Neural cell (in vitro differentiated cells): ENCODE measurements at regions not wholly inside any gene's neighbourhood (a gene's known extent, or its start where the extent isn't known, plus 50 kb on each side); places are given as distances from the start of the nearest gene placed in this dataset.

ENCODE experiments used
- H2AFZ ChIP-seq: fragments of 200-600, 300-800 bp; sonication (generic), shearing (Covaris generic); 2 replicates; pipeline ENCODE4 v1.6.0; 2014; ENCODE audit warnings: low read depth, mild to moderate bottlenecking, antibody characterized with exemption, low read length, moderate library complexity
- H3F3A ChIP-seq: fragments of 200-600 bp; shearing (Covaris generic); 2 replicates; pipeline ENCODE4 v1.6.1; 2016; ENCODE audit warnings: mild to moderate bottlenecking, moderate library complexity, mixed read lengths, antibody characterized with exemption, low read length; ENCODE audit not compliant: insufficient read depth, poor library complexity, severe bottlenecking
- H3K27ac ChIP-seq: fragments of 200-600, 300-800 bp; sonication (generic), shearing (Covaris generic); 2 replicates; pipeline ENCODE4 v1.5.1; 2014; ENCODE audit warnings: mild to moderate bottlenecking, low read length, moderate library complexity
- H3K27me3 ChIP-seq: fragments of 300-800, 200-600 bp; sonication (generic), shearing (Covaris generic); 2 replicates; pipeline ENCODE4 v1.6.0; 2014; ENCODE audit warnings: mild to moderate bottlenecking, low read depth, low read length, moderate library complexity; ENCODE audit not compliant: insufficient read depth
- H3K36me3 ChIP-seq: fragments of 300-800, 200-600 bp; sonication (generic), shearing (Covaris generic); 2 replicates; pipeline ENCODE4 v1.5.1; 2014; ENCODE audit warnings: mild to moderate bottlenecking, antibody characterized with exemption, low read length, moderate library complexity; ENCODE audit not compliant: insufficient read depth
- H3K4me2 ChIP-seq: fragments of 300-800, 200-600 bp; sonication (generic), shearing (Covaris generic); 2 replicates; pipeline ENCODE4 v1.6.0; 2014; ENCODE audit warnings: mild to moderate bottlenecking, low read length
- H3K4me3 ChIP-seq: fragments of 300-800, 200-600 bp; sonication (generic), shearing (Covaris generic); 2 replicates; pipeline ENCODE4 v1.5.1; 2014; ENCODE audit warnings: mild to moderate bottlenecking, low read length, moderate library complexity
- H3K79me2 ChIP-seq: fragments of 200-600 bp; shearing (Covaris generic); replicated peaks from 2 replicates; pipeline ENCODE4 v1.6.0; 2014; ENCODE audit warnings: mild to moderate bottlenecking, low read length, moderate library complexity; ENCODE audit not compliant: insufficient read depth
- H3K9ac ChIP-seq: fragments of 300-800, 200-600 bp; sonication (generic), shearing (Covaris generic); 2 replicates; pipeline ENCODE4 v1.6.1; 2016; ENCODE audit warnings: mild to moderate bottlenecking, low read length, mixed read lengths
- H3K9me2 ChIP-seq: fragments of 200-600 bp; shearing (Covaris generic); 2 replicates; pipeline ENCODE4 v1.6.1; 2016; ENCODE audit warnings: mild to moderate bottlenecking, low read length, mixed read lengths; ENCODE audit not compliant: insufficient read depth
- H3K9me3 ChIP-seq: fragments of 200-600, 300-800 bp; sonication (generic), shearing (Covaris generic); 2 replicates; pipeline ENCODE4 v1.6.1; 2016; ENCODE audit warnings: mild to moderate bottlenecking, mixed run types, low read length, moderate library complexity, mixed read lengths
- H4K20me1 ChIP-seq: fragments of 200-600 bp; shearing (Covaris generic); 2 replicates; pipeline ENCODE4 v1.6.1; 2016; ENCODE audit warnings: mild to moderate bottlenecking, mixed run types; ENCODE audit not compliant: insufficient read depth
- CTCF ChIP-seq: fragments of 450-650 bp; IDR thresholded peaks from 2 replicates; pipeline ENCODE4 v1.5.1; 2014; ENCODE audit warnings: antibody characterized with exemption, mild to moderate bottlenecking, moderate library complexity; ENCODE audit not compliant: poor library complexity, severe bottlenecking
- EP300 ChIP-seq: fragments of 450-650 bp; conservative IDR thresholded peaks from 2 replicates; pipeline ENCODE4 v1.6.1; 2014; ENCODE audit warnings: antibody characterized with exemption, mild to moderate bottlenecking, moderate library complexity; ENCODE audit not compliant: poor library complexity, severe bottlenecking
- EZH2 ChIP-seq: fragments of 200-600, 300-800 bp; shearing (Covaris generic), sonication (generic); IDR thresholded peaks from 2 replicates; pipeline ENCODE4 v1.6.1; 2014; ENCODE audit warnings: antibody characterized with exemption, low read length, borderline replicate concordance, mild to moderate bottlenecking; ENCODE audit not compliant: insufficient read depth, poor library complexity, severe bottlenecking
- MXI1 ChIP-seq: fragments of 450-650 bp; conservative IDR thresholded peaks from 2 replicates; pipeline ENCODE4 v1.6.1; 2014; ENCODE audit warnings: antibody characterized with exemption, mild to moderate bottlenecking; ENCODE audit not compliant: poor library complexity, severe bottlenecking
- POLR2AphosphoS5 ChIP-seq: IDR thresholded peaks from 2 replicates; pipeline ENCODE4 v1.6.1; 2012
- RAD21 ChIP-seq: fragments of 450-650 bp; conservative IDR thresholded peaks from 2 replicates; pipeline ENCODE4 v1.6.1; 2014; ENCODE audit warnings: antibody characterized with exemption, mild to moderate bottlenecking, moderate library complexity
- SMC3 ChIP-seq: fragments of 450-650 bp; conservative IDR thresholded peaks from 2 replicates; pipeline ENCODE4 v1.6.1; 2014; ENCODE audit warnings: antibody characterized with exemption, mild to moderate bottlenecking, moderate library complexity; ENCODE audit not compliant: poor library complexity
- TAF1 ChIP-seq: IDR thresholded peaks from 2 replicates; pipeline ENCODE4 v1.6.1; 2012; ENCODE audit warnings: low read depth
- TF ChIP-seq, protein P1 (sequence below): IDR thresholded peaks from 2 replicates; pipeline ENCODE4 v1.6.1; 2012; ENCODE audit warnings: borderline replicate concordance

DNA sequence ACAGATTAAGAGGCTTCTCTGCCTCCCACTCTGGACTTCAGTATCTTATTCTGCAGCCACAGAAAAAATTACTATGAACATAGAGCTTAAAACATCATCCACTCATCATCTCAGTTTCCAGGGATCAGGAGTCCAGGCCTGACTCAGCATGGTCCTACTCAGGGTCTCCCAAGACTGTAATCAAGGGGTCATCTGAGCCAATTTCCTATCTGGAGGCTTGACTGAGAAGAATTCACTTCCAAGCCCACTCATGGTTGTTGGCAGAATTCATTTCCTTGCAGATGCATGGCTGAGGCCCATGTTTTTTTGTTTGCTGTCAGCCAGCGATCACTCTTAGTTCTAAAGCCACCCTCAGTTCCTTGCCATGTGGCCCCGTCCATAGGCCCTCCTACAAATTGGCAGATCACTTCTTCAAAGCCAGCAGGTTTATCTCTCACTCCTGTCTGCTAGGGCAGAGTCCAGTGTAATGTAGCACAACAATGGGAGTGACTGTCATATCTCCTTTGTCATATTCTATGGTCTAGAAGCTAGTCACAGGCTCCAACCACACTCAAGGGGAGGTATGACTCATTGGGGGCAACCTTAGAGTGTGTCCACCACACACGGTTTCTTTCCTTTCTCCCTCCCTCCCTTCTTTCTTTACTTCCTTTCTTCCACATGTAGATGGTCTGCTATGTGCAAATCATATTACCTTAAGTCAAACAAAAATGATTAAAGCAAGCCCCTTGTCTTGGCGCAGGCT lies 251.6 kb downstream of the QDPR start:
- Histone ChIP-seq H3K4me3 (no peak overlapping the region), H3K27ac (no peak overlapping the region), H4K20me1 (no peaks in the 10 kb centered on the region), H3K79me2 (no peaks in the 10 kb centered on the region), H2AFZ (no peak overlapping the region), H3K4me2 (no peak overlapping the region), H3K27me3 (no peaks in the 10 kb centered on the region), H3K36me3 (no peaks in the 10 kb centered on the region), H3K9me2 (no peaks in the 10 kb centered on the region), H3K9ac (no peak overlapping the region), H3K9me3 (no peaks in the 10 kb centered on the region), H3F3A (no peaks in the 10 kb centered on the region)
- TF ChIP-seq SMC3: no peak
- TF ChIP-seq TAF1: no peak
- no peak for TF ChIP-seq EP300
- no peak for TF ChIP-seq POLR2AphosphoS5
- no peak for TF ChIP-seq RAD21
- no peak for TF ChIP-seq MXI1
- no peak for TF ChIP-seq EZH2
- no peak for TF ChIP-seq CTCF
- TF ChIP-seq, protein P1, sequence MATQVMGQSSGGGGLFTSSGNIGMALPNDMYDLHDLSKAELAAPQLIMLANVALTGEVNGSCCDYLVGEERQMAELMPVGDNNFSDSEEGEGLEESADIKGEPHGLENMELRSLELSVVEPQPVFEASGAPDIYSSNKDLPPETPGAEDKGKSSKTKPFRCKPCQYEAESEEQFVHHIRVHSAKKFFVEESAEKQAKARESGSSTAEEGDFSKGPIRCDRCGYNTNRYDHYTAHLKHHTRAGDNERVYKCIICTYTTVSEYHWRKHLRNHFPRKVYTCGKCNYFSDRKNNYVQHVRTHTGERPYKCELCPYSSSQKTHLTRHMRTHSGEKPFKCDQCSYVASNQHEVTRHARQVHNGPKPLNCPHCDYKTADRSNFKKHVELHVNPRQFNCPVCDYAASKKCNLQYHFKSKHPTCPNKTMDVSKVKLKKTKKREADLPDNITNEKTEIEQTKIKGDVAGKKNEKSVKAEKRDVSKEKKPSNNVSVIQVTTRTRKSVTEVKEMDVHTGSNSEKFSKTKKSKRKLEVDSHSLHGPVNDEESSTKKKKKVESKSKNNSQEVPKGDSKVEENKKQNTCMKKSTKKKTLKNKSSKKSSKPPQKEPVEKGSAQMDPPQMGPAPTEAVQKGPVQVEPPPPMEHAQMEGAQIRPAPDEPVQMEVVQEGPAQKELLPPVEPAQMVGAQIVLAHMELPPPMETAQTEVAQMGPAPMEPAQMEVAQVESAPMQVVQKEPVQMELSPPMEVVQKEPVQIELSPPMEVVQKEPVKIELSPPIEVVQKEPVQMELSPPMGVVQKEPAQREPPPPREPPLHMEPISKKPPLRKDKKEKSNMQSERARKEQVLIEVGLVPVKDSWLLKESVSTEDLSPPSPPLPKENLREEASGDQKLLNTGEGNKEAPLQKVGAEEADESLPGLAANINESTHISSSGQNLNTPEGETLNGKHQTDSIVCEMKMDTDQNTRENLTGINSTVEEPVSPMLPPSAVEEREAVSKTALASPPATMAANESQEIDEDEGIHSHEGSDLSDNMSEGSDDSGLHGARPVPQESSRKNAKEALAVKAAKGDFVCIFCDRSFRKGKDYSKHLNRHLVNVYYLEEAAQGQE: no peak

- H3K36me3 ChIP-seq: no peaks in the 10 kb centered on the region
- H3K9me3 ChIP-seq: no peaks in the 10 kb centered on the region
- no peak overlapping the region for H2AFZ ChIP-seq
- no peaks in the 10 kb centered on the region for H3K9me2 ChIP-seq
- TF ChIP-seq RAD21 (no peak), EP300 (no peak)
- H3K9ac ChIP-seq: no peak overlapping the region
- no peaks in the 10 kb centered on the region for H3K27me3 ChIP-seq
- no peaks in the 10 kb centered on the region for H4K20me1 ChIP-seq
- H3F3A ChIP-seq: no peaks in the 10 kb centered on the region
- no peaks in the 10 kb centered on the region for H3K79me2 ChIP-seq
- H3K4me3 ChIP-seq: no peak overlapping the region
- H3K4me2 ChIP-seq: no peak overlapping the region
- no peak overlapping the region for H3K27ac ChIP-seq
These were observed 253.8 kb downstream of the QDPR start for GRCh38 chr4:17258106-17258505.
